GM12873 (cell line): ENCODE measurements at regions not wholly inside any gene's neighbourhood (a gene's known extent, or its start where the extent isn't known, plus 50 kb on each side); places are given as distances from the start of the nearest gene placed in this dataset.

Experiments
- CTCF ChIP-seq: IDR thresholded peaks from 2 replicates; pipeline ENCODE4 v1.5.1; 2012; ENCODE audit warnings: low read depth, mild to moderate bottlenecking, moderate library complexity, low read length, control low read depth; ENCODE audit not compliant: insufficient read depth; ENCODE audit errors: missing control alignments

- TF ChIP-seq CTCF = no peak
These were observed 142.3 kb upstream of the TANK start for GRCh38 chr2:161017780-161018470.

- TF ChIP-seq CTCF = no peak
These were observed 140.9 kb upstream of the TANK start for GRCh38 chr2:161019311-161019710.

- TF ChIP-seq CTCF = no peak
These were observed 139.8 kb upstream of the TANK start for GRCh38 chr2:161020437-161020836.

- TF ChIP-seq CTCF = no peak
These were observed 131.6 kb upstream of the TANK start for GRCh38 chr2:161028581-161028980.

- TF ChIP-seq CTCF = no peak
These were observed 130.9 kb upstream of the TANK start for GRCh38 chr2:161029321-161029720.

- no peak for TF ChIP-seq CTCF
These were observed 129.8 kb upstream of the TANK start for GRCh38 chr2:161030260-161031063.

- no peak for TF ChIP-seq CTCF
These were observed 128.7 kb upstream of the TANK start for GRCh38 chr2:161031511-161031910.
